K562 (cell line): ENCODE measurements at regions not wholly inside any gene's neighbourhood (a gene's known extent, or its start where the extent isn't known, plus 50 kb on each side); places are given as distances from the start of the nearest gene placed in this dataset.

Experiments
- ATAC-seq: fragments of 200-7000 bp; cut with Tn5 transposase; 3 replicates; pipeline ENCODE4 v1.9.1; 2020; ENCODE audit warnings: moderate library complexity
- BruUV-seq: library from RNA; stranded (reverse); fragments of 400-500 nt; replicated peaks from 2 replicates; lab custom pipeline; 2021; lab: Mats Ljungman, UMichigan
- CTCF ChIA-PET: fragments of 300-600 bp; formaldehyde crosslinking; extraction: SDS; loops from one replicate; lab custom pipeline; 2021; ENCODE audit warnings: low intra/inter-chr PET ratio; lab: Yijun Ruan, JAX
- POLR2A ChIA-PET: fragments of 300-600, 350-650 bp; sonication (Branson Sonifier 250); formaldehyde crosslinking; extraction: SDS; loops from one replicate; lab custom pipeline; 2021; ENCODE audit warnings: antibody characterized with exemption, inconsistent platforms; lab: Yijun Ruan, JAX
- DNase-seq, 4 experiments: peaks; one replicate each; pipeline versions ENCODE4 v3.0.0 to v3.0.0-alpha.2; 2011 to 2018; ENCODE audit warnings: low spot score in 3 of 4, mixed read lengths in 3 of 4; ENCODE audit errors: extremely low read depth in 1 of 4
- FAIRE-seq: peaks from 2 replicates; lab custom pipeline; 2011; peaks lifted over from hg19 to GRCh38; lab: Jason Lieb, UNC
- H2AFZ ChIP-seq: 2 replicates; pipeline ENCODE4 v1.6.0; 2011; ENCODE audit warnings: low read depth, low read length, control low read depth, inconsistent platforms
- H3K27ac ChIP-seq: fragments of 200-600 bp; 3 replicates; pipeline ENCODE4 v1.8.0; 2011; ENCODE audit warnings: low read depth, mild to moderate bottlenecking, control low read depth, inconsistent platforms, low read length, moderate library complexity, mixed read lengths; ENCODE audit errors: extremely low read depth
- H3K27me3 ChIP-seq, 2 experiments: fragments of 300-600 bp in 1 of 2; 2 replicates in 1 of 2; 3 replicates in 1 of 2; pipeline versions ENCODE4 v1.6.0 to v1.8.0; 2011; ENCODE audit warnings: inconsistent platforms in 2 of 2, low read length in 2 of 2, mild to moderate bottlenecking in 1 of 2, mixed read lengths in 1 of 2, moderate library complexity in 1 of 2; ENCODE audit not compliant: control insufficient read depth in 2 of 2, insufficient read depth in 2 of 2
- H3K36me3 ChIP-seq: fragments of 300-600 bp; 3 replicates; pipeline ENCODE4 v1.8.0; 2011; ENCODE audit warnings: mild to moderate bottlenecking, low read length, inconsistent platforms; ENCODE audit not compliant: control insufficient read depth, insufficient read depth
- H3K4me1 ChIP-seq, 2 experiments: fragments of 200-600 bp in 1 of 2; replicated peaks in 1 of 2; 2 replicates in 1 of 2; 3 replicates in 1 of 2; pipeline versions ENCODE4 v1.5.1 to v1.8.0; 2011; ENCODE audit warnings: inconsistent platforms in 2 of 2, low read length in 2 of 2, mild to moderate bottlenecking in 1 of 2, mixed read lengths in 1 of 2, moderate library complexity in 1 of 2; ENCODE audit not compliant: control insufficient read depth in 2 of 2, insufficient read depth in 2 of 2
- H3K4me2 ChIP-seq: 2 replicates; pipeline ENCODE4 v1.6.1; 2011; ENCODE audit warnings: low read length, control low read depth, inconsistent platforms, mixed read lengths; ENCODE audit not compliant: insufficient read depth
- H3K4me3 ChIP-seq: fragments of 200-600 bp; sonication (generic), shearing (Covaris generic); 2 replicates; pipeline ENCODE4 v1.5.1; 2016; ENCODE audit warnings: control low read depth, inconsistent platforms
- H3K79me2 ChIP-seq: fragments of 200-600 bp; 3 replicates; pipeline ENCODE4 v1.8.0; 2011; ENCODE audit warnings: low read length, inconsistent platforms; ENCODE audit not compliant: control insufficient read depth, insufficient read depth
- H3K9ac ChIP-seq, 2 experiments: 2 replicates each; pipeline versions ENCODE4 v1.6.0 to v1.6.1; 2011; ENCODE audit warnings: low read depth in 2 of 2, low read length in 2 of 2, control low read depth in 1 of 2, inconsistent platforms in 1 of 2, mild to moderate bottlenecking in 1 of 2, mixed read lengths in 1 of 2; ENCODE audit not compliant: insufficient read depth in 1 of 2
- H3K9me1 ChIP-seq: one replicate; pipeline ENCODE4 v1.6.0; 2011; ENCODE audit warnings: inconsistent platforms, mild to moderate bottlenecking, low read length, moderate library complexity; ENCODE audit not compliant: control insufficient read depth, insufficient read depth
- H3K9me3 ChIP-seq: replicated peaks from 2 replicates; pipeline ENCODE4 v1.5.1; 2011; ENCODE audit warnings: low read depth, low read length, inconsistent platforms; ENCODE audit not compliant: control insufficient read depth, insufficient read depth
- H4K20me1 ChIP-seq: replicated peaks from 2 replicates; pipeline ENCODE4 v1.6.1; 2011; ENCODE audit warnings: low read length, inconsistent platforms, mixed read lengths; ENCODE audit not compliant: control insufficient read depth, insufficient read depth
- ATF3 ChIP-seq, 2 experiments: fragments of 450-650 bp in 1 of 2; sonication (generic) in 1 of 2; formaldehyde crosslinking in 1 of 2; IDR thresholded peaks in 1 of 2; conservative IDR thresholded peaks in 1 of 2; 2 replicates each; pipeline versions ENCODE4 v1.6.1 to v1.8.1; 2016 to 2023; ENCODE audit warnings: mild to moderate bottlenecking in 2 of 2, moderate library complexity in 2 of 2, inconsistent platforms in 1 of 2, missing genetic modification reagents in 1 of 2
- ELF1 ChIP-seq: fragments of 200-800 bp; sonication (Bioruptor generic); IDR thresholded peaks from 2 replicates; pipeline ENCODE4 v1.6.1; 2016; ENCODE audit warnings: missing genetic modification characterization, missing compliant biosample characterization
- GABPB2 ChIP-seq: fragments of 250-450 bp; sonication (Bioruptor Pico); conservative IDR thresholded peaks from 2 replicates; pipeline ENCODE4 v1.5.1; 2021; ENCODE audit warnings: mild to moderate bottlenecking
- GATAD2B ChIP-seq: fragments of 450-650 bp; IDR thresholded peaks from 2 replicates; pipeline ENCODE4 v1.6.1; 2017; ENCODE audit warnings: mild to moderate bottlenecking, borderline replicate concordance
- GTF3C2 ChIP-seq: IDR thresholded peaks from 3 replicates; pipeline ENCODE4 v1.6.1; 2011; ENCODE audit warnings: borderline replicate concordance, mild to moderate bottlenecking, moderate library complexity; ENCODE audit not compliant: insufficient read length; ENCODE audit errors: extremely low read depth
- KAT2B ChIP-seq: IDR thresholded peaks from one replicate; pipeline ENCODE4 v1.6.1; 2012; ENCODE audit warnings: low read depth, mild to moderate bottlenecking, control low read depth, inconsistent platforms, low read length, moderate library complexity
- MIER1 ChIP-seq: fragments of 450-650 bp; IDR thresholded peaks from 2 replicates; pipeline ENCODE4 v1.6.1; 2016; ENCODE audit warnings: antibody characterized with exemption, mild to moderate bottlenecking, low read depth
- NFXL1 ChIP-seq: fragments of 450-650 bp; formaldehyde crosslinking; IDR thresholded peaks from 2 replicates; pipeline ENCODE4 v1.4.0; 2021; ENCODE audit warnings: mild to moderate bottlenecking
- ZMIZ1 ChIP-seq, 2 experiments: fragments of 150-350 bp in 1 of 2; IDR thresholded peaks; 2 replicates each; pipeline ENCODE4 v1.6.1; 2012 to 2016; ENCODE audit warnings: low read depth in 2 of 2, low read length in 2 of 2, mild to moderate bottlenecking in 1 of 2, moderate library complexity in 1 of 2
- ZNF586 ChIP-seq: fragments of 450-650 bp; formaldehyde crosslinking; conservative IDR thresholded peaks from 2 replicates; pipeline ENCODE4 v1.4.0; 2020; ENCODE audit warnings: mild to moderate bottlenecking, moderate library complexity
- ZNF699 ChIP-seq: fragments of 250-450 bp; sonication (Bioruptor Pico); IDR thresholded peaks from 2 replicates; pipeline ENCODE4 v1.8.0; 2021; ENCODE audit warnings: mild to moderate bottlenecking, moderate library complexity; ENCODE audit not compliant: insufficient replicate concordance
- WGBS: fragments of 100-300 bp; shearing (Covaris generic); methylation state at CpG from one replicate; pipeline ENCODE4 v1.1.6; 2016; ENCODE audit warnings: low coverage, mixed read lengths; ENCODE audit not compliant: insufficient coverage; ENCODE audit errors: missing lambda C conversion rate; 5-methylcytosine and 5-hydroxymethylcytosine counted together
- in situ Hi-C: fragments of 300-500 bp; cut with MboI; formaldehyde crosslinking; loops from 4 replicates; pipeline ENCODE4 v1.15.0; 2018; ENCODE audit warnings: inconsistent platforms, mixed read lengths
- intact Hi-C: fragments of 100-400 bp; cut with micrococcal nuclease; formaldehyde crosslinking; loops from 2 replicates; pipeline ENCODE4 v1.14.2; 2022

GRCh38 chr3:103786296-103786695 lies 1351.5 kb downstream of the ZPLD1 start:
- FAIRE-seq (no peak), ATAC-seq (no peak)
- POLR2A ChIA-PET = no interaction called here
- TF ChIP-seq GATAD2B (no peak), KAT2B (no peak), ZNF699 (no peak), ELF1 (no peak), MIER1 (no peak), ZNF586 (no peak), GTF3C2 (no peak), GABPB2 (CRISPR knock-in tag) (no peak), ZMIZ1 (IDR thresholded peaks at IDR 0.05; ENCODE audit: low read depth in 2 of 2, low read length in 2 of 2) (no peak), NFXL1 (no peak), ATF3 (IDR thresholded peaks at IDR 0.05) (no peak), ATF3 (CRISPR knock-in tag; conservative IDR thresholded peaks at IDR 0.05) (no peak)

More at GRCh38 chr3:103786296-103786695, 1351.5 kb downstream of the ZPLD1 start:
- no peaks in the 10 kb centered on the region for H4K20me1 ChIP-seq
- intact Hi-C loops = no loop called here
- CTCF ChIA-PET = no interaction called here
- H3K4me2 ChIP-seq = no peak overlapping the region
- H3K27me3 ChIP-seq = no peaks in the 10 kb centered on the region
- in situ Hi-C loops = no loop called here
- H3K36me3 ChIP-seq = no peaks in the 10 kb centered on the region
- no peak for DNase-seq
- H3K9ac ChIP-seq = no peak overlapping the region
- no TSS peak for BruUV-seq
- H3K4me3 ChIP-seq = no peak overlapping the region
- H2AFZ ChIP-seq = no peak overlapping the region
- WGBS = 0% methylated on average over 4 of the region's 4 CpGs
- H3K4me1 ChIP-seq = no peaks in the 10 kb centered on the region
- H3K27ac ChIP-seq = no peak overlapping the region
- H3K9me1 ChIP-seq = no peaks in the 10 kb centered on the region
- H3K9me3 ChIP-seq = no peaks in the 10 kb centered on the region
- H3K79me2 ChIP-seq = no peaks in the 10 kb centered on the region
